NCI-H1694 (cell line): ENCODE measurements at regions not wholly inside any gene's neighbourhood (a gene's known extent, or its start where the extent isn't known, plus 50 kb on each side); places are given as distances from the start of the nearest gene placed in this dataset.

ENCODE experiments used
- DNase-seq: peaks from one replicate; lab custom pipeline; 2025; lab: John Stamatoyannopoulos, UW

- DNase-seq: no peak
These were observed 91.7 kb upstream of the FUT8 start for GRCh38 chr14:65320661-65321308.

DNA sequence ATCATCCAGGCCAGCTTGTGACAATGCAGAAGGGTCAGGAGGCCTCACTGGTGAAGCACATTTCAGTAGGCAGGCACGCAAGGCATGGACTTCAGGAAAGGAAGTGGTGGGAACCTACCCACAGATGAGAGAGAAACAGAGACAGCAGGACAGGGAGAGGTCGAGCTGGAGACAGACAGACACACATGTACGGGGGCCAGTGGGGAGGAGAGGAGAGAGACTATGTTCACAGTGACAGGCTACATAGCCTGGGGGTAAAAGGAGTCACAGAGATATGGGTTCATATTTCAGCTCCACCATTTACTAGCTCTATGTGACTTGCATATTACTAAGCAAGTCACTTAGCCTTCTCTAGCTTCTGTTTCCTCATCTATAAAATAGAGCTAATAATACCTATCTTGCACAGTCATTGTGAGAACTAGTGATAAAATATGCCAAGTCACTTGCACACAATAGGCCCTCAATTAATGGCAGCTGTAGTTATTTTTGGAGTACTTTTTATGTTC is 91.1 kb upstream of the FUT8 start:
- DNase-seq: no peak

- no peak for DNase-seq
These were observed 83.0 kb upstream of the FUT8 start for GRCh38 chr14:65329481-65329880.

DNA sequence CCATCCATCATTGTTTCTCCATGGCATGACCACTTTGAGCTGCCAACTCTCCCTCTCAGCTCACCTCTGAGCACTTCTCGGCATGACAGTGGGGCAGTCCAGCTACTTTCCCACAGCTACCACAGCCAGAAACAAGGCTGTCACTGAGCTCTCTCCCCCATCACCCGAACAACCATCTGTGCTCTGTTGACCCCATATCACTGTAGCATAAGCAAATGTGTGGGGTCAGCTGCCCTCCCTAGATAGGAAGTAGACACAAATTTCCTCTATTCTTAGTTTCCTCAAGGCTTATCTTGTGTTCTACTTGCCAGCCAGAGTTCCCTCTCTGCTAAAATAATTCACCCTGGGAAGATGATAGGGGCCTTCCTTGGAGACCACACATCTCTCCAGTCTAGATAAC is 82.6 kb upstream of the FUT8 start:
- no peak for DNase-seq

- no peak for DNase-seq
These were observed 82.1 kb upstream of the FUT8 start for GRCh38 chr14:65330416-65330815.

- no peak for DNase-seq
These were observed 80.9 kb upstream of the FUT8 start for GRCh38 chr14:65331652-65332051.

- DNase-seq: no peak
These were observed 80.2 kb upstream of the FUT8 start for GRCh38 chr14:65332141-65332871.

DNA sequence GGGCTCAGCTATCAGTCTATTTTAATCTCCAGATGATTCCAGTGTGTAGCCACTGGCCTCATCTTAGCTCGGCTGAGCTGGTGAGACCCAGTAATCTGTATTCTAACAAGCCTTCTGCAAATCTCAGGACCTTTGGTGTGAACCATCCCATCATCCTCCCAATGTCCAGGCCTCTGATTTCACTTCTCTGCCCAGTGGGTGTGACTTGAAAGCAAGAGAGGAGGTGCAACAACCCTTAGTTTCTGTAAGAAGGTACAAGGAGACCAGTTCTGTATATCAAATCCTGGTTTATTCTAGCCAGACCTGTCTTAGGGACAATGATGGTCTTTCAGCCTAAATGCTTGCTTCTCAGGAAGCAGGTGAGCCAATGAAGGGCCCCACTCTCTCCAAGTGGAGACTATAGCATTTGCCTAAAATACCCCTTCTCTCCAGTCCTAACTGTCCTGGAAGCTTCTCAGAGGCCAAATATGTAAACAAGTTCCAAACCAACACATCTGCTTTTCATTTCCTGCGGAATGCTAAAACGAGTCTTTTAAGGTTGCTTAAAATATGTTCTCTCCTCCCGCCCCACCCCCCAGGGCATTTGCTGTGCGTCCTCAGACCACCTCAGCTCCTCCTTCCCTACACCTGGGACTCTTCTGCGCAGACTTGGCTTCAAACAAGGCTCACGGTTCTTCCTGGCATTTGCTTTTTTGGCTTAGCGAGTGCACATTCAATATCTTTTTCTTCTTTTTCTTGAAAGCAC is 78.4 kb upstream of the FUT8 start:
- no peak for DNase-seq

DNA sequence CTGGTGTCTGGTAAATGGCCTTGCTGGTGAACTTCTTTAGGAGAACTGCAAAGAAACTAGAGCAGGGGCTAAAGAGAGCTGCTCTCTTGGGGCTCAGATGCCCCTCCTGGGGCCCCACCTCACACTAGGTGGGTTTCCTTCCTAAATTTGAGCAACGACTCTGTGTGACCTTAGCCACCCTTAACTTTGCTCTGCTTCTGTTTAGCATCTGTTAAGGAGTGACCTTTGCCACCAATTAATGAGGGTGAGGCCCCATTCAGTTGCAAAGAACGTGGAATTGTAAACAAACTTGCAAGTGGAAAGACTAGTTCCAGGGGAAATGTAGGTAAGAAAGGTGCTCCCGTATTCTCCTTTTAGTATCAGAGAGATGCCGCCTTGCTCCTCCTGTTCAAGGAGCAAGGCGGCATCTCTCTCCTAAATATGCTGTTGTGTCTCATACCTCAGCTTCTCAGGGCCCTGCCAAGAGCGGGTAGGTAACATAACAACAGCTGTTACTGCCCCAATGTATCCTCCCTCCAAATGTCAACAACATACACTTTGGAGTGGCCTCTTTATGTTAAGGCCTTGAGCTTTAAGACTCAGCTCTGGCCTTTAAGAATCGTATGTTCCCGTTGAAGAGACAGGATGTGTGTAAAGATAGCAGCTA is 77.6 kb upstream of the FUT8 start:
- DNase-seq: no peak

DNA sequence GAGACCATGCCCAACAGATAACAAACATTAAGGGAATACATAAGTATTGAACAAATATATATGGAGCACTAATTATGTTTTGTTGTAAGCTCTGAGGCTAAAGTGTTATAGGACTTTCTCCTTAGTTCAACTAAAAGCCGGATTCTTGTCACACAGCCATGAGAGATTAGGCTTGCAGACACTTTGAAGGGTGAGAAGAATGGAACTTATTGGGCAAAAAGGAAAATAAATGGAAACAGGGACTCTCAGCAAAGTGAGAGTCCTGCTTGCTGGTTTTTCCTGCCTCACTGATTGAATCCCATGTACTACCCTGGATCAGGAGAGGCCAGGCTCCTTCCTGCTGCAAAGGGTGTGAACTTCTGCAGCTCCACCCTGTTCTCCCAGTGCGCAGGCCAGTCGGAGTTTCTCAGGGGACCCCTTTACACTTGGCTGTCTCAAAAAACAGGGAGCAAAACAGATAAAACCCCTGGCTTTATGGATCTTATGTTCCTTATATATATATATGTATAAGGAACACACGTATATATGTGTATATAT is 77.1 kb upstream of the FUT8 start:
- no peak for DNase-seq

DNA sequence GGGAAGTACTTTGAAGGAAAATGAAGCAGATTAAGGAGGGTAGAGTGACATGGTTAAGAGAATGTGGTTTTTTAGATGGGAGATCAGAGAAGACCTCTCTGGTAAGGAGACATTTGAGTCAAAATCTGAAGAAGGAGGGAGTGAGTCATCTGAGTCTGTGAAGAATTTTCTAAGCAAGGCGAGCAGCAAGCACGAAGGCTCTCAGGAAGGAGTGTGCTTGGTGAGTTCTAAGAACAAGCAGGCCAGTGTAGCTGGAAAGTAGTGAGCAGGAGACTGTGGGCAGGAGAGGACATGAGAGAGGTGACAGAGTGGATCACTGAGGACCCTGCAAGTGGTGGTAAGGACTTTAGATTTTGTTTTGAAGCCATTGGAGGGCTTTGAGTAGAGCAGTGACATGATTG is 76.3 kb upstream of the FUT8 start:
- DNase-seq: no peak

DNA sequence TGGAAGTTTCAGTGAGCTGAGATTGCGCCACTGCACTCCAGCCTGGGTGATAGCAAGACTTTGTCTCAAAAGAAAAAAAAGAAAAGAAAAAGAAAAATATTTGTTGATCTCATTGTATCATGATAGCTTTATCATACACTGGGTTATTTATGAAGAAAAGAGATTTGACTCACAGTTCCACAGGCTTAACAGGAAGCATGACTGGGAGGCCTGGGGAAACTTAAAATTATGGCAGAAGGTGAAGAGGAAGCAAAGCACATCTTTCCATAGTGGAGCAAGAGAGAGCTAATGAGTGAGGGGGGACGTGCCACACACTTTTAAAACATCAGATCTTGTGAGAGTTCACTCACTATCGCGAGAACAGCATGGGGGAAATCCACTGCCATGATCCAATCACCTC is 72.7 kb upstream of the FUT8 start:
- no peak for DNase-seq

GRCh38 chr14:65344011-65344410 is 68.5 kb upstream of the FUT8 start:
- no peak for DNase-seq

DNA sequence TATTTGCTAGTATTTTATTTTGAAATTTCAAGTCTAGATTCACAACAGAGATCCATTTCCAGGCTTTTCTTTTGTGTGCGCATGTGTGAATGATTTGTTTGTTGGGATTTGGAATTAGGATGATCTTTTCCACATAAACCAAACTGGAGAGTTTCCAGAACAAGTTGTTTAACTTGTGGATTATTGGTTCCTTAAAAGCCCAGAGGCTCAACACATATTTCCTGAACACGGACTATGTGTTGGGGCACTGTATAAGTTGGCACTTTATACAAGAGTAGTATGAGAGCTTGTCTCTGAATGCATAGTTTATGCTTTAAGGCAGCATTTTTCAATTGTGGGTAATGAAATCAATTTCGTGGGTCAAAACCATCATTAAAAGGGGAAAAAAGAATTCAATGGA is 67.3 kb upstream of the FUT8 start:
- no peak for DNase-seq

DNA sequence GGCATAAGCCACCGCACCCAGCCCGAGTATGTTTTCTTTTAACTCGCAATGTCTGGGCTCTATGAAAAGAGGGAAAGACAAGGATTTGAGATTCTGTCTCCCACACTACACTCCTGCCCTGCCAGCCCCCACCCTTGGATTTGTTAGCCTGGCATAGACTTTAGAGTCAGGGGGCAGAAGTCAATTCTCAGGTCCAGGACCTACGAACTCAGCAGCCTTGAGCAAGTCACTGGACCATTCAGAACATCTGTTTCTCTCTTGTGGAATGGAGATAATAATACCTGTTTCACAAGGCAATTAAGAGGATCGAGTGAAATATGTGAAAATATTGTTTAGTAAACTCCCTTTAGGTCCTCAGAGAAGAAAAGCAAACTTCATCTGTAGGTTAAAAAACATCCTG is 66.1 kb upstream of the FUT8 start:
- DNase-seq: no peak

DNA sequence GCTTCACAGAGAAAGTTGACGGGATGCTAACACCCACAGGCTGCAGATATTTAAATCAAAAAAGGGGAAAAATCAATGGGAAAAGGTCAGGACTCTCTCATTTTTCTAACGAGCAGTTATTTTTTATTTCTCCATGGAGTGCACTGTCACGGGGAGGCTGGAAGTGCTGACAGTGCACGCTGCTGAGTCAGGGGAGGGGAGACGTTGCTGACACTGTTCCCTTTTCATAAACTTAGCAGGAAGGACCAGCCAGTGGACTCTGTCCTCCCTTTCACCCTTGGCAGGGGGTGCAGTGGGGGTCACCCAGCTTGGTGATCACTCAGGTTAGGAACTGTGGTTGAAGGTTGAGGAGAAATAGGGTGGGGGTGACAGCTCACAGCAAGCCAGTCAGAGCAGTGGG is 65.6 kb upstream of the FUT8 start:
- DNase-seq: no peak

DNA sequence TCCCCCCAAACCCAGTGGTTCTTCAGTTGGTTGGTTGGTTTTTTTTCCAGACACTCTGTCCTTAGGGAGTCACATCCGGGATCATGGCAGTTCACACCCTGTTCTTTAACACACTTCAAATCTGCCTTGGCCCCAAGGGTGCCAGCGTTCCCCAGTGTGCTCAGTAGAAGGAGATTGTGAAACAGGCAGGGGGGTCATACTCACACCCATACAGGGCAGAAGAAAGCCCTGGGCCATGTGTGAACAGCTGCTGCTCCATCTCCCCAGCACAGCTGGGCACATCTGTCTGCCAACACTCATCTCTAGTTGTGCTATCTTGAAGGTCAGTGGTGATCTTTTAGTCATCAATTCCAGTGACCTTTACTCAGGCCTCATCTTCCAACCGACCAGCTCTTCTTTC is 64.4 kb upstream of the FUT8 start:
- no peak for DNase-seq

GRCh38 chr14:65349100-65349499 is 63.4 kb upstream of the FUT8 start:
- DNase-seq: no peak

DNA sequence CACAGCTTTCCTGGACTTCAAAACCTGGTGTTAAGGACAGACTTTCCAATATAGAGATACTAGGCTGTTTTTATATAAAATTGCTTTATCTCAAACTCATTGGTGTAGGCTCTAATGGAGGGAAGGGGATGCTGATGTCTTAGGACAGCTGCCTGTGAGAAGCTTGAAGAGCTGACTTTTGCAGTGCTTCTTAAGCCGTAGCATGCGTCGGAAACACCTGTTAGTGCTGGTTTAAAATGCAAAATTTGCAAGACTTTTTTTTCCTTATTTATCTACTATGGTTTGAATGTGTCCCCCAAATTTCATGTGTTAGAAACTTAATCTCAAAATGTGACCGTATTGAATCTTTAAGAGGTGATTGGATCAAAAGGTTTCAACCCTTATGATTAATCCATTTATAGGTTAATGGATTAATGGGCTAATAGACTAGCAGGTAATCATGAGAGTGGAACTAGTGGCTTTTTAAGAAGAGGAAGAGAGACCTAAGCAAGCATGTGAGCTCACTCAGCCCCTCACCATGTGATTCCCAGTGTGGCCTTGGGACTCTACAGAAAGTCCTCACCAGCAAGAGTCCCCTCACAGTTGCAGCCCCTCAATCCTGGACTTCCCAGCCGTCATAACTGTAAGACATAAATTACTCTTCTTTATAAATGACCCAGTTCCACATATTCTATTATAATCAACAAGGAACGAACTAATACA is 60.9 kb upstream of the FUT8 start:
- DNase-seq: no peak

DNA sequence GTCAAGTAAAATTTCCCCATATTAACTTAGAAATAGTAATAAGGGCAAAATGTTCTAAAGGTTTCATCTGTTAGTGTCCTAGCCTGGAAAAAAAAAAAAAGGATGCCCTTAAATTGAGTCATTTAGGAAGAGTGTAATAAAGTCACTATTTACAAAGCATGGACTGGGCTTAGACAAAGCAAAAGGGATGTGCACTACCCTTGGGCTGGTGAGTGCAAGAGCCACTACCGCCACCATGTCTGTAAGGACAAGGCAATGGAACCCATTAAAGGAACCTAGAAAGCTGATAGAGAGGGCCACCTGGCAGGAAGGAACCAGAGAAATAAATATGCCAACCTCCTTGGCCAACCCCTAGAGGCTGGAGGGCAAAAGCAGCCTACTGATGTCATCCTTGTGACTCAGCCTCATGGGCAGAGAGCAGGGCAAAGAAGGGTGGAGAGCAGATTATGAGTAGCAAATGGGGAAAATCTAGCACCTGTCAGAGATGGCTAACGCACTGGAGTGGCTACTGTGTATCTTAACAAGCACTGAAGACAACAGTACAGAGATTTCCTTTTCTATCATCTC is 59.5 kb upstream of the FUT8 start:
- no peak for DNase-seq

- DNase-seq: no peak
These were observed 58.4 kb upstream of the FUT8 start for GRCh38 chr14:65354131-65354530.
